LNCaP clone FGC (cell line): ENCODE measurements at regions not wholly inside any gene's neighbourhood (a gene's known extent, or its start where the extent isn't known, plus 50 kb on each side); places are given as distances from the start of the nearest gene placed in this dataset.

Source experiments
- DNase-seq: peaks from one replicate; pipeline ENCODE4 v3.0.0-alpha.2; 2011; ENCODE audit warnings: low read depth
- H3K4me3 ChIP-seq: 2 replicates; pipeline ENCODE4 v1.5.1; 2011; ENCODE audit warnings: mild to moderate bottlenecking, low read depth, low read length, control low read depth
- CTCF ChIP-seq: IDR thresholded peaks from 2 replicates; pipeline ENCODE4 v1.5.1; 2012; ENCODE audit warnings: mild to moderate bottlenecking; ENCODE audit not compliant: control insufficient read depth, insufficient read depth; ENCODE audit errors: extremely low read depth

GRCh38 chr12:124177951-124178316, 117.0 kb upstream of the RFLNA start:
- no peak for TF ChIP-seq CTCF
- no peak for DNase-seq

GRCh38 chr12:124179936-124180607, 114.8 kb upstream of the RFLNA start:
- DNase-seq: no peak
- no peak overlapping the region for H3K4me3 ChIP-seq
- TF ChIP-seq CTCF: no peak

More at GRCh38 chr12:124177951-124178316, 117.0 kb upstream of the RFLNA start:
- no peak overlapping the region for H3K4me3 ChIP-seq

GRCh38 chr12:124183172-124183571, 111.7 kb upstream of the RFLNA start:
- H3K4me3 ChIP-seq: no peak overlapping the region
- DNase-seq: no peak
- no peak for TF ChIP-seq CTCF

DNA sequence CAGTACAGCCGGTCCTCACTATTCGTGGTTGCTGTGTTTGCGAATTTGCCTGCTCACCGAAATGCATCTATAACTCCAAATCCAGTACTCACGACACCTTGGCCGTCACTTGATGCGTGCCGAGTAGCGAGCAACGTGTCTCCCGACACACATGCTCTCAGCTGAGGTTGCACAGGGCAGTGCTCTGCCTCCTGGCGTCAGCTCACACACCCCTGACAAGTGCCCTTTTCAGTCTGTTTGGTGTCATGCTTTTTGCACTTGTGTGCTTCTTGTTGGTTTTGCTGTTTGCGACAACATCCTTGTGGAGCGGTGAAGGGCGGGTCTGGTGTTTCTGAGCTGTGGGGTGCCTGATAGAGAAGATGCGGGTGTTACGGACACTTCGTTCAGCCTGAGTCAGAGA, 110.4 kb upstream of the RFLNA start:
- H3K4me3 ChIP-seq: no peak overlapping the region
- no peak for DNase-seq
- no peak for TF ChIP-seq CTCF

DNA sequence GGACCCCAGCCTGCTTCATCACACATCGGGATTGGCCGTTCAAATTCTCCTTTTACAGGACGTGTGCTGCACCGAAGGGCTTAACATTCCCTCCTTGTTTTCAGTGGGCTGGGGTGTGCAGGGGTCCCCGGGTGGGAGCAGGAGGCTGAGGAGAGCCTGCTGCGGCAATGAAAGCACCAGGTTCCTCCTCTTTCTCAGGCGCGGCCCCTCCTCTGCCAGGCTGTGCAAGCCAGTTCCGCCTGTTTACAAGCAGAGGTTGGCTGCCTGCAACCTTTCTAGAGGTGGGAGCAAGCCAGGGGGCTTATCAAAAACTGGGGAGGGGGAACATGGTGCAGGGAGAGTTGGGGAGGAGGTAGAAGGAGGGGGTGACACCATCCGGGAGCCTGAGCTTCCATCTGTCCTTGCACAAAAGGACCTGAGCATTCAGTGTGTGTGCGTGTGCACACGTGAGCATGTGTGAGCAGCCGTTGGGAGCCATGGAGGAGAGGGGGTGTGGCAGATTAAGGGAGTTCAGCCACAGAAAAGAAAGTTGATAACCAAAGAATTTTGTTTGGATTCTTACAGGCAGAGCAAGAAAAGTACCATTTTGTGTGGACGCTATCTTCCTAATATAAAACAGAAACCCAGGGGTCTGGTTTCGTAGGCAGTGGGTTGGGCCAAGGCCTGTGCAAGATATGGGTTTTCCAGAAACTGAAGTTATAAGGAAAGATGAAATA, 108.8 kb upstream of the RFLNA start:
- no peak for TF ChIP-seq CTCF
- no peak overlapping the region for H3K4me3 ChIP-seq
- no peak for DNase-seq

- no peak for TF ChIP-seq CTCF
- no peak for DNase-seq
- H3K4me3 ChIP-seq: no peak overlapping the region
Measured at GRCh38 chr12:124188084-124188483, 106.8 kb upstream of the RFLNA start.
